CD1c-positive myeloid dendritic cell (primary cell): ENCODE measurements at regions not wholly inside any gene's neighbourhood (a gene's known extent, or its start where the extent isn't known, plus 50 kb on each side); places are given as distances from the start of the nearest gene placed in this dataset.
A peak's percentile ranks its signal among the peaks of the same experiment; 100 is the strongest.

ENCODE experiments used
- DNase-seq: peaks from one replicate; pipeline ENCODE4 v3.0.0-alpha.2; 2016; ENCODE audit errors: extremely low spot score

DNA sequence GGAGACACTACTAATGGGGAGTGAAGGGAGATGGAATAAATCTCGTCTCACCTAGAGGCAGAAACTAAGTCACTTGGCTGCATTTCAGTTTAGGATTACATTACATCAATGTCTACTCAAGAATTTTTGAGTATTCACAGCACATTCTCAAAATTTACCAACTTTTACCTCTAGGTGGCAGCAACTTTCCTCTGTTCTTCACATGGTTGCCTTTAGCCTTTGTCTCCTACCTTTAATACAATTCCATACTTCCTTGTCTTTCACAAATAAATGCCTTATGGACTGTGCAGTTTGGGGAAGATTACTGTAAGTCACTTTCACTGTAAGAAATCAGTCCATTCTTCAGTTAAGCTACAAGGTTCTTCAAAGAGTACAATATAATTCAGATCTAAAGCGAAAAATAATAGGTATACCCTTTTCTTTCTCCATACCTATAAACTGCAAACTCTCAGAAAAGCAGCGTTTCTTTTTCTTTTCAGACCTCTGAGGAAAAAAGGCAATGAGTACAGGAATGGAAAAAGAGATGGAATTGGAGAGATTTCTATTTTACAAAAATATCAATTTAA is 379.4 kb downstream of the KLF12 start:
- DNase-seq, result peak; percentile 58

DNA sequence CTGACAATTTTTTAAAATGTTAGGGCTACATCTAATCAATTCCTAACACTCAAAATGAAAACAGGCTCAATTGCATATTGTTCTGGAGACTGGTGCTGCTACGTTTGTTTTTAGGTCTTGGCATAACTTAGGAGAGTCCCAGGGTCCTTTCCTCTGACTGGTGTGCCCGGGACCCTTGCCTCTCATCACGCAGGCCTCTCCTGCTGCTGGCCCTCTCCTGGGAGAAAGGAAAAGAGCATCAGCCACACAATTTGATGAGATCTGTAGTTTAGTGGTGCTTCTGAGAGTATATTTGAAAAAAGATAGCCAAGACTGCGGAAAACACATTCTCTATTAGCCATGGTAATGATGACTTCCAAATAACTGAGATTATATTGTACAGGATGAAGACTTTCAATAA is 380.0 kb downstream of the KLF12 start:
- DNase-seq, result no peak

DNA sequence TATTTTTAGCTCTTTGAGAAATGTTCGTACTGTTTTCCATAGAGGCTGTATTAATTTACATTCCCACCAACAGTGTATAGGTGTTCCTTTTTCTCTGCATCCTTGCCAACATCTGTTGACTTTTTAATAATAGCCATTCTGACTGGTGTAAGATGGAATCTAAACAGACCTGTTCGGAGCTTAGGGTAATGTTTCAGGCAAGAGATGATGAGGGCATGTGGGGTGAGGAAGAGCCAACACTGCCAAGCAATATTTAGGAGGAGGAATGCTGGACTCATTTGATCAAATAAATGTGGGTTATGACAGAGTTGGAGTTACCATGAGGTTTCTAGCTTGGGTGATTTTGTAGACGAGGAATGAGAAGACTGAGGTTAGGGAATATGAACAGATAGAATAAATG is 382.9 kb downstream of the KLF12 start:
- DNase-seq, result no peak

DNA sequence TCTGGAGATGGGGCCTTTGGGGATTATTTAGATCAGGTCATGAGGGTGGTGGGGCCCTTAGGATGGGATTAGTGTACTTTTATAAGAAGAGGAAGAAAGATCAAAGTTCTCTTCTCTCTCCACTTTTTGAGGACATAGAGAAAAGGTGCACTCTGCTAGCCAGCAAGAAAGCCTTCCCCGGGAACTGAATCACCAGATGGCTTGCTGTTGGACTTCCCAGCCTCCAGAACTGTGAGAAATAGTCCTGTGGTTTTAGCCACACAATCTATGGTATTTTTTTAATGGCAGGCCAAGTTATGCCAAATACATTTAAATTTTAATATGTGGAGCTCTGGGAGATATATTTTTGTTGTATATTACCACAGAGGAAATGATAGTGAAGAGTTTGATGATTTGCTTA is 385.8 kb downstream of the KLF12 start:
- DNase-seq, result no peak

GRCh38 chr13:73745190-73745589 is 389.0 kb downstream of the KLF12 start:
- no peak for DNase-seq

DNA sequence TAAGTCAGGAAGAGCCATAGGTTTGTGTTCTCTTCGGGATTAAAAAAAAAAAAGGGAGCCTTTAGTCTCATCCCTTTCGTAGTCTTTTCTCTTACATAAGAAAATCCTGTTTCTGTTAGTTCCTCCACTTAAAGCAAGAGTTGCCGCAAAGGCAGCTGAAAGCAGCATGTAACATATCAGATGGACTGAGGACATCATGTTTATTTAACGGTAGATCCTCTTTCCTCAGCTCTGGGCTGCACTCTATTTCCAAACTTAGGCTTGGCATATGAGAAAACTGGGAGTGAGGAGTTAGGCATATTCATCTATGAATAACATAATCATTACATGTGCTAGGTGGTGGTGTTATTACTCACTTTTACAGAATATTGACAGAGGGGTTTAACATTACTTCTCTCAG is 391.2 kb downstream of the KLF12 start:
- no peak for DNase-seq

DNA sequence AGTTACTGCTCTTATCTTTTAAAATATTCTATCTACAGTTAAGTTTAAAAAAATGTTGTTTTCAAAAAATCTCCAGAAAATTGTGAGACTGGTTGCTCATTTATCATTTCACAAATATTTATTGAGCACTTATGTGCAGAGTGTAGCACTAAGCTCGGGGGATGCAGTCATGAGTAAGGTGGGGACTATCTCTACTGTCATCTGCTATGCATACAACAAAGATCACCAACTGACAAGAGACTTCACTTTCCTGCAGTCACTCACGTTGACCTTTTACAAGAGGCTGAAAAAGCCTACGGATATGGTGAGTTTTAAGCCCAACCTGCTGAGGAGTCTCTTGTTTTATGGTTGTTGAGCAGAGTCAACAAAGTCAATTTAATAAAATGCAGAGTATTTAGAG is 392.5 kb downstream of the KLF12 start:
- DNase-seq, result no peak

DNA sequence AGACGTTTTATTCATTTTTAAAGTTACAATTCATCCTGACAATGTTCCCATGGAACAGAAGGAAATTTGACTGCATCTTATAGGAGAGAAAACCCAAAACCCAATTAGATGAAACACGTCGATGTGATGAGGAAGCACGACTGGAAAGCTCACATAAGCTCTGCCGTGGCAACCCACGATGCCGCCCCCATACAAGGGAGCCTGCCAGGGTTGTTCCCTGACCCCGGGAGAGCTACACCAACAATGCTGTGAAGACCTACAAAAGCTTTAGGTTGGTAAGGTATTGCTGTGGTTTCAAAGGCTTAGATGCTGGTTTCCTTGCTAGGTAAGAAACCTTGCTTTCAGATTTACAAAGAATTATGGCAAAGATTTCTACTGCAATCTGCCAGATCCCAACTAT is 393.1 kb downstream of the KLF12 start:
- DNase-seq, result no peak

DNA sequence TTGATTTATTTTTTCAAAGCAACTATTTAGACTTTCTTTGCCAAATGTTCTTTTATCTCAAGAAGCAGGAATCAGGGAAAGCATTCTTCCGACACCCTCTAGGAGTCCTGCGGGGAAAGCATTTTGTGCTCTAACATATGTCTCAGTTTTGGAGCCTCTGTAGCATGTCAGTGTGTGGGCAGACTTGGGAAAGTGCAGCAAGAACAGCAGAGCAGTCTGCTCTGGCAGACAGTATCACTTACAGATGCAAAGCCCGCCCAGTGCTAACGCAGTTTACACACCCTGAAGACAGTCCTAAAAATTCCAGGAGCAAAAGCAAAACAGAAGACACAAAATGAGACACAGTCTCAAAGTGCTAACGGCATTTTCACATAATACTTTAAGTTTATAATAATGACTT is 393.5 kb downstream of the KLF12 start:
- DNase-seq, result no peak

DNA sequence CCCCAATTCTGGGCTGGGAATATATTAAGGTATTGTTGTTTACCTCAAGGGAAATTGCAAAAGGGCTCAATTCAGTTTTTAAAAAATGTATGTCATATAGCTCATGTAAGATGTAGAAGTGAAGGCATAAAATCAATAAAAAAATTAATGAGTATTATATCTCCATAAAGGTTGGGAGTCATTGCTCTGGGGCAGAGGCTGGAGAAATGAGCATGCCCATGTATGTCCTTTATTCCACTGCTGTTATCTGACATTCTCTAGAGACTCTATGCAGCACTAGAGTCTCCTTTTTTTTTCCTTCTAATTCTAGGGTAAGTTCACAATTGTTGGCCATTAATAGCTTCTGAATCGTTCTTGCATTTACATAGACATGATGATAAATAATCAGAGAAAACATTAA is 394.8 kb downstream of the KLF12 start:
- DNase-seq, result no peak

DNA sequence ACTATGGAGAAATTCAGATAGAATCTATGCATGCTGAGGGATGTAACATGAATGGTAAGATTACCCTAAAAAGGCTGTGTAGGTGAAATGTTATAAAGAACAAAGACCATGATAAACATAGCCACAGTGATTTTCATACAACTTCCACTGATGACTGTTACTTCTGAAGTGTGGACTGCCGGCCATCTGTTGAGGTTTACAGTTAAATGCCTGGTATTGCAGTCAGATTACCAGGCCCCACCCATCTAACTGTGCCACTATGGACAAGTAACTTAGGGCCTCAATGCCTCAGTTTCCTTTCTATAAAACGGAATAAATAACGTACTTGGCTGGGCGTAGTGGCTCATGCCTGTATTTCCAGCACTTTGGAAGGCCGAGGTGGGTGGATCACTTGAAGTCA is 395.6 kb downstream of the KLF12 start:
- no peak for DNase-seq

- DNase-seq, result no peak
Measured at GRCh38 chr13:73737214-73737613, 397.0 kb downstream of the KLF12 start.

DNA sequence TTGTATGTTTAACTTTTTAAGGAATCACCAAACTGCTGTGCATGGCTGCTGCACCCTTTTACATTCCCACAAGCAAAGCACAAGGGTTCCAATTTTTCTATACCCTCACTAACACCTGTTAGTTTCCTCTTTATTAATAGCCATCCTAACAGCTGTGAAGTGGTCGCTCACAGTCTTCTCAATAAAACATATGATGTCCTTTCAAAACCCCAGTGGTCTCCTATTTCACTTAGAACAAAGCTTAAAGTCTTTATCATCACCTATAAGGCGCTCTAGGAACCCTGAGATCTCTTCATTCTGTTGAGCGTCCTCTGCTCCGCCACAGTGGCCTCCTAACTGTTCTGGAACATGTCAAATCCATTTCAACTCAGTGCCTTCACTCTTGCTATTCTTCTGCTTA is 400.5 kb downstream of the KLF12 start:
- no peak for DNase-seq

GRCh38 chr13:73732350-73732749 is 401.9 kb downstream of the KLF12 start:
- DNase-seq, result no peak

DNA sequence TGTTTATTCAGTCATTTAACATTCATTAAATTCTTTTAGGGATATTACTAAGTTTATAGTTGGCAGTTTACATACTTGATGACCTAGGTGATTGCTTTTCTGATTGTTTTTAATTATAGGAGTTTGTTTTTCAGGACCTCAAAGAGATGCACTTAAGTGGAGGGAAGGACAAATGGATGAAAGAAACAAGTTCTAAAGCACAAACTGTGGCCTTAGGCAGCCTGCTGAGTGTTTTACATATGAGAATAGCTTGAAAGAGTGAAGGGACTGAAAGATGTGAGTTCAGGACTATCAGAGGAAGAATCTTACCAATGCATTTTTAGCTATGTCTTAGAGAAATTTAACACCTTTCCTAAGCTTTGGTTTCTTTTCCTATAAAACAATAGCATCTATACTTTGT is 402.6 kb downstream of the KLF12 start:
- no peak for DNase-seq

GRCh38 chr13:73730014-73730413 is 404.2 kb downstream of the KLF12 start:
- no peak for DNase-seq

DNA sequence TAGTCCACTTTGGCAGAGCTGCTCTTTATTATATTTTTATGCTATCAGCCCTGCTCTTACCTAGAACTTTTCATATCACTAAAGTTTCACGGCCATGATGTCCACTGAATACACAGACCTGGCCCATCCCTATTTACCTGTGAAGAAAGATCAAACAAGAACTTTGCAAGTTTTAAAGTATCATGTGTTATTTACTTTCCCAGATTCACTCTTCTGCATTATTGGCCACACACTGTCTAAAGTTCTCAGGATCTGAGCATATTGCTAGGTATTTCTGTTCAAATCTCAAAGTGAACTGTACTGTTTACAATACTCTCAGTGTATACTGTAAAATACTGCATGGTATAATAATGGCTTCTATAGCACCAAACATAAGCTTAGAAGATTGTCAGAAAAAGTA is 405.2 kb downstream of the KLF12 start:
- no peak for DNase-seq

GRCh38 chr13:73722120-73722519 is 412.1 kb downstream of the KLF12 start:
- no peak for DNase-seq

- DNase-seq, result no peak
Measured at GRCh38 chr13:73721571-73721970, 412.6 kb downstream of the KLF12 start.

- DNase-seq, result no peak
Measured at GRCh38 chr13:73720216-73720840, 413.9 kb downstream of the KLF12 start.

DNA sequence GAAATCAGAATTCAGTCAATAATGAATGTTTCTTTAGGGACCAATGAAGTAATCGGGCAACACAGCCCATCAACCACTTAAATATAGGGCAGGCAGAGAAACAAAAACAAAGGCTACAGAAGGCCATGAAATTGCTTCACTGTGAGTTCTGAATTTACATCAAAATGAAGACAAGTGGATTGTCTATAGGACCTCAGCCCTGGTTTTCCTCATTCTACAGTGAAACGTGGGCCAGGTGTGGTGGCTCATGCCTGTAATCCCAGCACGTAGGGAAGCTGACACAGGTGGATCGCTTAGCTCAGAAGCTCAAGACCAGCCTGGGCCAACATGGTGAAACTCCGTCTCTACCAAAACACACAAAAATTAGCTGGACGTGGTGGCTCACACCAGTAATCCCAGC is 416.0 kb downstream of the KLF12 start:
- no peak for DNase-seq

GRCh38 chr13:73717632-73718031 is 416.6 kb downstream of the KLF12 start:
- no peak for DNase-seq

DNA sequence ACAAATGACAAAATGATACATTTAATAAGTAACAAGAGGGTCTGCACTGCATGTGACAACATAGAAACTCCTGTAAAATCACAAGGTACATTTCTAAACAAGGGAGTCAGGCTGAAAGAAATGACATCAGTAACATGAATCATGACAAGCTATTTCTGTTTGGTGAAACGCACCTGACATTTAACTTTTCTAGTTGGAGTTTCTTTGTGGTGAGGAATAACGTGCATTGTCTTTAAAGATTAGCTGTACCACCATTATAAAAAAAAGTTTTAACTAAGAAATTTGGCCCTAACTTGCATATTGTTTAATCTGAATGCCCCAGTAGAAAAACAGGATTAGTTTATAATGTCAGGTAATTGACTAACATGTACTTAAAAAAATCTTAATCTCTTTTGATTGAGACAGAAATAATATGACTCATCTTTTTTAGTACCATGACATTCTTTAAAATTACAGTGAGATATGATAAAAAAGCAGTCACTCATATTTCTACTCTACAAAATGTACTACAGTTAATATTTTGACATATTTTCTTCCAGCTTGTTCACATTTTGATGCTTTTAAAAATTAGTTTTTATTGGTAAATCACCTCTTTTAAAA is 418.2 kb downstream of the KLF12 start:
- no peak for DNase-seq
